ENCODE measurements at regions not wholly inside any gene's neighbourhood (a gene's known extent, or its start where the extent isn't known, plus 50 kb on each side); places are given as distances from the start of the nearest gene placed in this dataset.

- TF ChIP-seq, protein P1, sequence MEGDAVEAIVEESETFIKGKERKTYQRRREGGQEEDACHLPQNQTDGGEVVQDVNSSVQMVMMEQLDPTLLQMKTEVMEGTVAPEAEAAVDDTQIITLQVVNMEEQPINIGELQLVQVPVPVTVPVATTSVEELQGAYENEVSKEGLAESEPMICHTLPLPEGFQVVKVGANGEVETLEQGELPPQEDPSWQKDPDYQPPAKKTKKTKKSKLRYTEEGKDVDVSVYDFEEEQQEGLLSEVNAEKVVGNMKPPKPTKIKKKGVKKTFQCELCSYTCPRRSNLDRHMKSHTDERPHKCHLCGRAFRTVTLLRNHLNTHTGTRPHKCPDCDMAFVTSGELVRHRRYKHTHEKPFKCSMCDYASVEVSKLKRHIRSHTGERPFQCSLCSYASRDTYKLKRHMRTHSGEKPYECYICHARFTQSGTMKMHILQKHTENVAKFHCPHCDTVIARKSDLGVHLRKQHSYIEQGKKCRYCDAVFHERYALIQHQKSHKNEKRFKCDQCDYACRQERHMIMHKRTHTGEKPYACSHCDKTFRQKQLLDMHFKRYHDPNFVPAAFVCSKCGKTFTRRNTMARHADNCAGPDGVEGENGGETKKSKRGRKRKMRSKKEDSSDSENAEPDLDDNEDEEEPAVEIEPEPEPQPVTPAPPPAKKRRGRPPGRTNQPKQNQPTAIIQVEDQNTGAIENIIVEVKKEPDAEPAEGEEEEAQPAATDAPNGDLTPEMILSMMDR (IDR thresholded peaks at IDR 0.05) = no peak
- no peak for TF ChIP-seq POLR2A (IDR thresholded peaks at IDR 0.05)
Observed at GRCh38 chr5:2607598-2607997, 143.9 kb downstream of the IRX2 start.

Measured in ovary (tissue), 3 donors.